DND-41 (cell line): ENCODE measurements at regions not wholly inside any gene's neighbourhood (a gene's known extent, or its start where the extent isn't known, plus 50 kb on each side); places are given as distances from the start of the nearest gene placed in this dataset.
"Not testable (repeated sequence)": the region's sequence is repeated elsewhere in the genome, so short reads cannot be mapped to it uniquely, and the experiment has no call there.

ENCODE experiments used
- CTCF ChIP-seq: IDR thresholded peaks from 2 replicates; pipeline ENCODE4 v1.5.1; 2012; ENCODE audit warnings: borderline replicate concordance, low read length, moderate library complexity, mild to moderate bottlenecking; ENCODE audit not compliant: poor library complexity, severe bottlenecking; ENCODE audit errors: extremely low read depth
- EZH2 ChIP-seq: IDR thresholded peaks from 3 replicates; pipeline ENCODE4 v1.6.1; 2012; ENCODE audit warnings: borderline replicate concordance, low read depth, mild to moderate bottlenecking, moderate library complexity, low read length, inconsistent platforms; ENCODE audit not compliant: severe bottlenecking

- TF ChIP-seq CTCF, EZH2: not testable (repeated sequence)
These were observed 170.4 kb downstream of the SEC23A start for GRCh38 chr14:38932653-38933000.
